Neural cell (in vitro differentiated cells): ENCODE measurements at regions not wholly inside any gene's neighbourhood (a gene's known extent, or its start where the extent isn't known, plus 50 kb on each side); places are given as distances from the start of the nearest gene placed in this dataset.
"Not testable (repeated sequence)": the region's sequence is repeated elsewhere in the genome, so short reads cannot be mapped to it uniquely, and the experiment has no call there.

Experiments used
- H2AFZ ChIP-seq: fragments of 200-600, 300-800 bp; sonication (generic), shearing (Covaris generic); 2 replicates; pipeline ENCODE4 v1.6.0; 2014; ENCODE audit warnings: low read depth, mild to moderate bottlenecking, antibody characterized with exemption, low read length, moderate library complexity
- H3F3A ChIP-seq: fragments of 200-600 bp; shearing (Covaris generic); 2 replicates; pipeline ENCODE4 v1.6.1; 2016; ENCODE audit warnings: mild to moderate bottlenecking, moderate library complexity, mixed read lengths, antibody characterized with exemption, low read length; ENCODE audit not compliant: insufficient read depth, poor library complexity, severe bottlenecking
- H3K27ac ChIP-seq: fragments of 200-600, 300-800 bp; sonication (generic), shearing (Covaris generic); 2 replicates; pipeline ENCODE4 v1.5.1; 2014; ENCODE audit warnings: mild to moderate bottlenecking, low read length, moderate library complexity
- H3K27me3 ChIP-seq: fragments of 300-800, 200-600 bp; sonication (generic), shearing (Covaris generic); 2 replicates; pipeline ENCODE4 v1.6.0; 2014; ENCODE audit warnings: mild to moderate bottlenecking, low read depth, low read length, moderate library complexity; ENCODE audit not compliant: insufficient read depth
- H3K36me3 ChIP-seq: fragments of 300-800, 200-600 bp; sonication (generic), shearing (Covaris generic); 2 replicates; pipeline ENCODE4 v1.5.1; 2014; ENCODE audit warnings: mild to moderate bottlenecking, antibody characterized with exemption, low read length, moderate library complexity; ENCODE audit not compliant: insufficient read depth
- H3K4me2 ChIP-seq: fragments of 300-800, 200-600 bp; sonication (generic), shearing (Covaris generic); 2 replicates; pipeline ENCODE4 v1.6.0; 2014; ENCODE audit warnings: mild to moderate bottlenecking, low read length
- H3K4me3 ChIP-seq: fragments of 300-800, 200-600 bp; sonication (generic), shearing (Covaris generic); 2 replicates; pipeline ENCODE4 v1.5.1; 2014; ENCODE audit warnings: mild to moderate bottlenecking, low read length, moderate library complexity
- H3K79me2 ChIP-seq: fragments of 200-600 bp; shearing (Covaris generic); replicated peaks from 2 replicates; pipeline ENCODE4 v1.6.0; 2014; ENCODE audit warnings: mild to moderate bottlenecking, low read length, moderate library complexity; ENCODE audit not compliant: insufficient read depth
- H3K9ac ChIP-seq: fragments of 300-800, 200-600 bp; sonication (generic), shearing (Covaris generic); 2 replicates; pipeline ENCODE4 v1.6.1; 2016; ENCODE audit warnings: mild to moderate bottlenecking, low read length, mixed read lengths
- H3K9me2 ChIP-seq: fragments of 200-600 bp; shearing (Covaris generic); 2 replicates; pipeline ENCODE4 v1.6.1; 2016; ENCODE audit warnings: mild to moderate bottlenecking, low read length, mixed read lengths; ENCODE audit not compliant: insufficient read depth
- H3K9me3 ChIP-seq: fragments of 200-600, 300-800 bp; sonication (generic), shearing (Covaris generic); 2 replicates; pipeline ENCODE4 v1.6.1; 2016; ENCODE audit warnings: mild to moderate bottlenecking, mixed run types, low read length, moderate library complexity, mixed read lengths
- H4K20me1 ChIP-seq: fragments of 200-600 bp; shearing (Covaris generic); 2 replicates; pipeline ENCODE4 v1.6.1; 2016; ENCODE audit warnings: mild to moderate bottlenecking, mixed run types; ENCODE audit not compliant: insufficient read depth
- EP300 ChIP-seq: fragments of 450-650 bp; conservative IDR thresholded peaks from 2 replicates; pipeline ENCODE4 v1.6.1; 2014; ENCODE audit warnings: antibody characterized with exemption, mild to moderate bottlenecking, moderate library complexity; ENCODE audit not compliant: poor library complexity, severe bottlenecking
- EZH2 ChIP-seq: fragments of 200-600, 300-800 bp; shearing (Covaris generic), sonication (generic); IDR thresholded peaks from 2 replicates; pipeline ENCODE4 v1.6.1; 2014; ENCODE audit warnings: antibody characterized with exemption, low read length, borderline replicate concordance, mild to moderate bottlenecking; ENCODE audit not compliant: insufficient read depth, poor library complexity, severe bottlenecking
- MXI1 ChIP-seq: fragments of 450-650 bp; conservative IDR thresholded peaks from 2 replicates; pipeline ENCODE4 v1.6.1; 2014; ENCODE audit warnings: antibody characterized with exemption, mild to moderate bottlenecking; ENCODE audit not compliant: poor library complexity, severe bottlenecking
- POLR2AphosphoS5 ChIP-seq: IDR thresholded peaks from 2 replicates; pipeline ENCODE4 v1.6.1; 2012
- RAD21 ChIP-seq: fragments of 450-650 bp; conservative IDR thresholded peaks from 2 replicates; pipeline ENCODE4 v1.6.1; 2014; ENCODE audit warnings: antibody characterized with exemption, mild to moderate bottlenecking, moderate library complexity
- REST ChIP-seq: IDR thresholded peaks from 2 replicates; pipeline ENCODE4 v1.6.1; 2012; ENCODE audit warnings: borderline replicate concordance
- SMC3 ChIP-seq: fragments of 450-650 bp; conservative IDR thresholded peaks from 2 replicates; pipeline ENCODE4 v1.6.1; 2014; ENCODE audit warnings: antibody characterized with exemption, mild to moderate bottlenecking, moderate library complexity; ENCODE audit not compliant: poor library complexity
- TAF1 ChIP-seq: IDR thresholded peaks from 2 replicates; pipeline ENCODE4 v1.6.1; 2012; ENCODE audit warnings: low read depth
- TF ChIP-seq, protein P1 (sequence below): fragments of 450-650 bp; IDR thresholded peaks from 2 replicates; pipeline ENCODE4 v1.5.1; 2014; ENCODE audit warnings: antibody characterized with exemption, mild to moderate bottlenecking, moderate library complexity; ENCODE audit not compliant: poor library complexity, severe bottlenecking

DNA sequence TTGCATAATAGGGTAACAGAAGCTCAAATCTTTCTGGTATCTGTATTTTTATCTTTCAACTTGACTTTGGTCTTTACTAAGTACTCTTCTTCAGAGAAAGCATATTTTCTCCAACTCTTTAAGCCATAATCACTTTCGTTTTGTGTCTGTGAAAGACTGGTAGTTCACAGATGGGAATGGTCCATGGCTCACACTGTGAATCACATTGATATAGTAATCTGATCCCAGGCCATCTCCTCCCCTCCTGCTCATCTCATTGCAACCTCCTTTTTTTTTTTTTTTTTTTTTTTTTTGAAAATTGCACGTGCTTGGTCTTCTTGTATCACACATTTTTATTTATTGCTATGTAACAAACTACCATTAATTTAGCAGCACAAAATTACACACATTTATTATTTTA is 694.5 kb upstream of the SLIT2 start:
- Histone ChIP-seq H3K27me3 (no peaks in the 10 kb centered on the region), H3K9ac (no peak overlapping the region), H3K9me3 (no peaks in the 10 kb centered on the region), H2AFZ (no peak overlapping the region), H3K79me2 (no peaks in the 10 kb centered on the region), H3K4me3 (no peak overlapping the region), H4K20me1 (no peaks in the 10 kb centered on the region), H3K4me2 (no peak overlapping the region), H3K27ac (no peak overlapping the region), H3F3A (no peaks in the 10 kb centered on the region), H3K36me3 (no peaks in the 10 kb centered on the region), H3K9me2 (no peaks in the 10 kb centered on the region)
- TF ChIP-seq EZH2 = no peak
- TF ChIP-seq MXI1 = no peak
- no peak for TF ChIP-seq REST

DNA sequence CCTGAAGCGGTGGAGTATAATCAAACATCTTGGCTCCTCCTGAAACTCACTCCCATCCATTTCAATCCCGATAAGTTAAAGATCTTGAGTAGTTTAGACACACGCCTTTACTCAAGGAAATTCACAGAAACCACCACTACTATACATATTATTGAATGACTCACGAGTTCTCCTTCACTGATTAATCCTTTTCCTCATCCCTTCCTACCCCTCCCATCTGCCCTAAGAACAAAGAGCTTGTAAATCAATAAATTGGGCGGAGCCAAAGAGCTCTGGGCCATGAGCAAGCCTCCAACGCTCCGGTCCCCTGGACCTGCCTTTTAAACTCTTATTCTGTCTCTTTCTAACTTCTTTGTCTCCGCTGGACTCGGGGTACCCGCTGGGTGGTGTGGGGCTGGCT is 695.4 kb upstream of the SLIT2 start:
- not testable (repeated sequence) for H3F3A ChIP-seq, H3K36me3 ChIP-seq, H3K79me2 ChIP-seq, H2AFZ ChIP-seq, H3K27me3 ChIP-seq, H4K20me1 ChIP-seq, H3K4me2 ChIP-seq, H3K27ac ChIP-seq, H3K4me3 ChIP-seq, H3K9me3 ChIP-seq, H3K9me2 ChIP-seq, H3K9ac ChIP-seq

GRCh38 chr4:19547463-19547862 is 704.2 kb upstream of the SLIT2 start:
- Histone ChIP-seq H4K20me1 (no peaks in the 10 kb centered on the region), H3K4me3 (no peak overlapping the region), H3K79me2 (no peaks in the 10 kb centered on the region), H3F3A (no peaks in the 10 kb centered on the region), H3K9me3 (no peaks in the 10 kb centered on the region), H3K9ac (no peak overlapping the region), H3K9me2 (no peaks in the 10 kb centered on the region), H3K27me3 (no peaks in the 10 kb centered on the region), H2AFZ (no peak overlapping the region), H3K4me2 (no peak overlapping the region), H3K27ac (no peak overlapping the region), H3K36me3 (no peaks in the 10 kb centered on the region)
- TF ChIP-seq RAD21 (no peak), EZH2 (no peak), POLR2AphosphoS5 (no peak), REST (no peak), MXI1 (no peak), SMC3 (no peak), TAF1 (no peak), EP300 (no peak)
- TF ChIP-seq, protein P1, sequence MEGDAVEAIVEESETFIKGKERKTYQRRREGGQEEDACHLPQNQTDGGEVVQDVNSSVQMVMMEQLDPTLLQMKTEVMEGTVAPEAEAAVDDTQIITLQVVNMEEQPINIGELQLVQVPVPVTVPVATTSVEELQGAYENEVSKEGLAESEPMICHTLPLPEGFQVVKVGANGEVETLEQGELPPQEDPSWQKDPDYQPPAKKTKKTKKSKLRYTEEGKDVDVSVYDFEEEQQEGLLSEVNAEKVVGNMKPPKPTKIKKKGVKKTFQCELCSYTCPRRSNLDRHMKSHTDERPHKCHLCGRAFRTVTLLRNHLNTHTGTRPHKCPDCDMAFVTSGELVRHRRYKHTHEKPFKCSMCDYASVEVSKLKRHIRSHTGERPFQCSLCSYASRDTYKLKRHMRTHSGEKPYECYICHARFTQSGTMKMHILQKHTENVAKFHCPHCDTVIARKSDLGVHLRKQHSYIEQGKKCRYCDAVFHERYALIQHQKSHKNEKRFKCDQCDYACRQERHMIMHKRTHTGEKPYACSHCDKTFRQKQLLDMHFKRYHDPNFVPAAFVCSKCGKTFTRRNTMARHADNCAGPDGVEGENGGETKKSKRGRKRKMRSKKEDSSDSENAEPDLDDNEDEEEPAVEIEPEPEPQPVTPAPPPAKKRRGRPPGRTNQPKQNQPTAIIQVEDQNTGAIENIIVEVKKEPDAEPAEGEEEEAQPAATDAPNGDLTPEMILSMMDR = no peak
